GM19238 (cell line): ENCODE measurements at regions not wholly inside any gene's neighbourhood (a gene's known extent, or its start where the extent isn't known, plus 50 kb on each side); places are given as distances from the start of the nearest gene placed in this dataset.
A peak's percentile ranks its signal among the peaks of the same experiment; 100 is the strongest.

Source experiments
- DNase-seq: peaks from one replicate; pipeline ENCODE4 v3.0.0; 2011; ENCODE audit warnings: low spot score; ENCODE audit not compliant: insufficient read length

DNA sequence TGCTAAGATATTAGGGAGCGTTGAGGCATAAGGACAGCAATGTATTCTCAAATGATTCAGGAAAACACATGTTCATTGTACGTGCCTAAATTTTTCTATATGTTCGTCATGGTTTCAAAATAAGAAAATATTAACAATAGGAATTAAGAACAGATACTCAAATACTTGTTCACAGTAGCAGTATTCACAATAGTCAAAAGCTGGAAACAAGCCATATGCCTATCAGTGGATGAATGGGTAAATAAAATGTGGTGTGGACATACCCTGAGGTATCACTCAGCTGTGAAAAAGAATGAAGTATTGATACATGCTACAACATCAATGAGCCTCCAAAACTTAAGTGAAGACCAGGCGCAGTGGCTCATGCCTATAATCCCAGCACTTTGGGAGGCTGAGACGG is 84.7 kb upstream of the PTER start:
- DNase-seq: no peak

DNA sequence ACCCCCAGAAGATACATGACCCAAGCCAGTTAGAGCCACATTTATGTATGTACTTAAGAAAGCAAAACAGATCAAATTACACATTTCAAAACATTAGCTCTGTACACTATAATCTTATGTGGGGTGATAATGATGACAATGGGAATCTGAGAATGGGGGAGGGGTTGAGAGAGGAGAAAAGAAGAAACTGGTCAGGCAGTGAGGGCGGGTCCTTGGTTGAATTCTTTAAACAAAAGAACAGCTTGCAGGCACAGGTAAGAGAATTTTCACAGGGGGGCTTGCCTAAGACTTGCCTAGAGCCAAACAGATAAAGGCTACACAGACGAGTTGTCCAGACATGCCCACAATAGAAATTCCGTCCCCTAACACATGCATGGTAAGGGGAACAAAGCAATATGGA is 76.8 kb upstream of the PTER start:
- no peak for DNase-seq

DNA sequence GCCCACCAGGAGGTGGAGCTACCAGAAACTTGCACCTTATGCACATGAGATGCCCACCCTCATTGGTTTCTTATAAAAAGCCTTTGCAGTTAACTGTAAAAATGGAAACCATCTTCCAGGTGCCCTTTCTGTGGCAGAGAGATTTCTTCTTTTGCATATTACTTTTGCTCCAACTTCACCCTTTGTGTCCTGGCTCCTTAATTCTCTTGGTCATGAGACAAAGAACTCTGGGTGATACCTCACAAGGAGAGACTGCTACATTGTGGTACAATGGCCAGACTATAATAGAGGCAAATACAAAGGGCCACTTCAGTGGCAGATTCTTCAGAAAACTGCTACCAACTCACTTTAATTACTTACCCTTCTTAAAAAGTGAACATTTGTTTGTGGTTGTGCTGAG is 76.4 kb upstream of the PTER start:
- DNase-seq: no peak

DNA sequence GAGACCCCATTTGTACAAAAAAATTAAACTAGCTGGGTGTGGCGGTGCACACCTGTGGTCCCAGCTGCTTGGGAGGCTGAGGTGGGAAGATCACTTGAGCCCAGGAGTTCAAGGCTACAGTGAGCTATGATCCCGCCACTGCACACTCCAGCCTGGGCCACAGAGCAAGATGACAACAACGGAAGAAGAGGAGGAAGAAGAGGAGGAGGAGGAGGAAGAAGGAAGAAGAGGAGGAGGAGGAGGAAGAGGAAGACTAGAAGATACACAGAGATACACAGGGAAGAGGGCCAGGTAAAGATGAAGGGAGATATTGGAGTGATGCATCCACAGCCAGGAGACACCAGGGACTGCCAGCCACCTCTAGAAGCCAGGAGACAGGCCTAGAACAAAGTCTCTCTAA is 75.7 kb upstream of the PTER start:
- DNase-seq: no peak

DNA sequence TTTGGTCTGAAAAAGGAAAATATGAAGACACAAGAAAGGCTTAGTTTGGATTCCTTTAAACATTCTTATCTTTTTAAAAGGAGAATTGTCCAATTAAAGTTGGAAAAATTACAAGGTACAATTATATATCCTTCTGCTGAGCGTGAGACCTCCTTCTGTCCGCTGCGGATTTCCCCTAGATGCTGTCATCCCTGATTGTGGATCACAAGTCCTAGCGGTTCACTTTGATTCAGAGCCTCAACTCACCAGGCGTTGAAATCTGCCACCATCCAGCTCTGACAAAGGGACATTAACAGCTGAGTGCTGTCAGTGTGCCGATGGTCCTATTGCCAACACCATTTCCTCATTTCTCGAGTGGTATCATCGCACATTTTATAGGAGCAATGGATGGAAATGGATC is 73.1 kb upstream of the PTER start:
- DNase-seq: no peak

DNA sequence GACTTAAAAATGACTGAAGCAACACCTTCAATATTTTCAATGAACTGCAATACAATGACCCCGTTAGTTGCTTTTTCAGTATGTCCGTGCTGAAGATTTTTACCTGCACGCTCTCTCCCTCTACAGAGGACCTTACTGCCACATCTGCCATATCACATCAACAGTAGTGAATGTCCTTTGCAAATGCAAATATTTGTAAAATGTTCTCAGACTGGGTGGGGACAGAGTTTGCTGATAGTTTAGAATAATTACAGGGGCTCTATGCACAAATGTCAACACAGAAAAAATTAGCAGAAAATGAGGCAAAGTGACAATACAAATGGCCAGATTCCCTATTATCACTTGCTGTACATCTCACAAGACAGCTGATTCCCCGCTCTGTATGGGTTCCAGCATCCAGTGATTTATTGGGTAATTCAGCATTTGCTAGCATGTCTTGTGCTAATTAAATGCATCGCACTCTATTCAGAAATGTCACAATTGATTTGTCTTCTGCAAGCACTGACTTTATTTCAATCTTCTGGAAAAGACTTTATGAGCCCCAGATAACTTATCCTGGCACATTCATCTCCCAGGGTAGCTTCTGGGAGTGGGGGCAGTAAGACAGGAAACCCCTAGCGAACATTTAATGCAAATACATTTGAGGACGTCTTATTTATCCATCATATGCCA is 69.1 kb upstream of the PTER start:
- no peak for DNase-seq

DNA sequence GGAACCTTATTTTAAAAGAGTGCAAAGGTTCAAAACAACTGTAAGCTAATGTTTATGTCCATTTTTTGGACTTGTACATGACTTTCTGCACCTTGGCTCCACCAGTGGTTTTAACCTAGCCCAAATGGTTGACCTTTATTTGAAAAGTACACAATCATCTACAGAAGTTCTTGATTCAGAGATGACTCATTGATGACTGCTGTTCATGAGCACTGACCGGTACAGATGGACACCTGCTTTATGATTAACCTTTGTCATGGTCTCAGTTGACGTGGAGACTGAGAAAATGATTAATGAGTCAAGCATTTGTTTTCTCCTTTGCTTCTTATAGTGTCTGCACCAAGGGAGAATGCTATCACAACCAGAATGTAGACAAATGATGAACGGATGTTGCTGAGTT is 55.7 kb upstream of the PTER start:
- DNase-seq: peak; percentile 4

DNA sequence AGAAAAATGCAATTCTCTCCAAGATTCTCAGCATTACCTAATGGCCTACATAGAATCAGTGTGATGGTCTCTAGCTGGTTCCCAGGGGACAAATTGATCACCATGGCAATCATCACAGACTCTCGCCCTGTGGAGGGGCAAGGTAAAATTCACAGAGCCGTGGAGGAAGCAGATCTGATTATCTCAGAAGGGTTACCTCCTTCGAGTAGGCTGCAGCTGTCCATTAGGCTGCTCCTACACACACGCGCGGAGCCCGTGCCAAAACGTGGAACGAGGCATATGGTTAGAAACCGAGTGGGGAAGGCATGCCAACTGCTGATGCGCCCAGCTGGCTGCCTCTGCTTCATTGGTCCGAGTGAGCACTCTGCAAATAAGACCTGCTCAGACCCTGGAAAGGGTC is 52.8 kb upstream of the PTER start:
- no peak for DNase-seq

DNA sequence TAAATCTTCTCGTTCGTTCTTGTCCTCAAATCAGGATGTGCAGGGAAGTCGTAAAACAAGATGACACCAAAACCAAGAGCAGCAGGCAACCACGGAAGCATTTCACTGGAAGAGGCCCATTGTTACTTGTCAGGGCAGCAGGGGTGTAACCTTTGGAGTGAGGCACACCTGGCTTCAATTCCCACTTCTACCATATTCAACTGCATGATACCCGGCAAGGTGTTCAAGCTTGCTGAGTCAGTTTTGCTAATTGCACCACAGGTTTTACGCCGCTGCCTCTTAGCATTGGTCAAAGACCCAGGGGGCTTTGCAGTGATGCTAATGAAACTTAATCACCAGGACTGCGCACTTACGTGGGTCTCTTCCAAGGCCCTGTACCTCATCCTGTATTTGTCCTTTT is 50.0 kb upstream of the PTER start:
- DNase-seq: no peak
